K562 (cell line): ENCODE measurements at regions not wholly inside any gene's neighbourhood (a gene's known extent, or its start where the extent isn't known, plus 50 kb on each side); places are given as distances from the start of the nearest gene placed in this dataset.

Source experiments
- ARID1B ChIP-seq: fragments of 450-650 bp; IDR thresholded peaks from 2 replicates; pipeline ENCODE4 v1.6.1; 2016; ENCODE audit warnings: antibody characterized with exemption, mild to moderate bottlenecking, inconsistent platforms
- CBFA2T3 ChIP-seq: fragments of 450-650 bp; IDR thresholded peaks from 2 replicates; pipeline ENCODE4 v1.6.1; 2017
- CBX1 ChIP-seq: sonication (generic); IDR thresholded peaks from 2 replicates; pipeline ENCODE4 v1.6.1; 2016; ENCODE audit warnings: antibody characterized with exemption, low read depth, mild to moderate bottlenecking
- CBX2 ChIP-seq: fragments of 200-600 bp; sonication (generic); IDR thresholded peaks from one replicate; pipeline ENCODE4 v1.6.1; 2012; ENCODE audit warnings: mild to moderate bottlenecking, low read length, inconsistent platforms; ENCODE audit not compliant: insufficient read depth, poor library complexity, severe bottlenecking
- CTBP1 ChIP-seq: fragments of 450-650 bp; IDR thresholded peaks from 2 replicates; pipeline ENCODE4 v1.6.1; 2016; ENCODE audit warnings: borderline replicate concordance
- GTF2F1 ChIP-seq: IDR thresholded peaks from 2 replicates; pipeline ENCODE4 v1.6.1; 2011; ENCODE audit warnings: low read depth, low read length, improper control_type of control experiment
- HMGN3 ChIP-seq: IDR thresholded peaks from 2 replicates; pipeline ENCODE4 v1.6.1; 2011; ENCODE audit warnings: borderline replicate concordance, low read depth, mild to moderate bottlenecking, mixed read lengths, low read length; ENCODE audit not compliant: insufficient read length; ENCODE audit errors: extremely low read depth
- MAFF ChIP-seq: IDR thresholded peaks from 2 replicates; pipeline ENCODE4 v1.6.1; 2012; ENCODE audit warnings: low read length, improper control_type of control experiment
- MCM3 ChIP-seq: fragments of 450-650 bp; IDR thresholded peaks from 2 replicates; pipeline ENCODE4 v1.6.1; 2016
- POU5F1 ChIP-seq: fragments of 150-350 bp; IDR thresholded peaks from 2 replicates; pipeline ENCODE4 v1.6.1; 2014; ENCODE audit warnings: borderline replicate concordance, low read length, low read depth, mild to moderate bottlenecking; ENCODE audit not compliant: partially characterized antibody
- THRAP3 ChIP-seq: fragments of 450-650 bp; IDR thresholded peaks from 2 replicates; pipeline ENCODE4 v1.6.1; 2016; ENCODE audit warnings: mild to moderate bottlenecking, inconsistent platforms, borderline replicate concordance
- ZBTB11 ChIP-seq, 3 experiments: fragments of 200-800 bp in 1 of 3; fragments of 250-450 bp in 1 of 3; fragments of 450-650 bp in 1 of 3; sonication (Bioruptor Pico) in 1 of 3; sonication (Bioruptor generic) in 1 of 3; formaldehyde crosslinking in 1 of 3; IDR thresholded peaks; 2 replicates each; pipeline versions ENCODE4 v1.6.1 to v1.8.0; 2016 to 2022; ENCODE audit warnings: mild to moderate bottlenecking in 2 of 3, missing genetic modification characterization in 2 of 3, missing compliant biosample characterization in 1 of 3, moderate library complexity in 1 of 3
- ZNF609 ChIP-seq: sonication (generic); formaldehyde crosslinking; IDR thresholded peaks from 2 replicates; pipeline ENCODE4 v1.8.1; 2023; ENCODE audit warnings: missing genetic modification reagents, mild to moderate bottlenecking, borderline replicate concordance
- TF ChIP-seq, protein P1 (sequence below), 2 experiments: fragments of 450-650 bp; IDR thresholded peaks; 2 replicates each; pipeline ENCODE4 v1.6.1; 2018; ENCODE audit warnings: mild to moderate bottlenecking in 2 of 2, low read depth in 1 of 2; ENCODE audit not compliant: partially characterized antibody in 2 of 2
- TF ChIP-seq, protein P2 (sequence below): fragments of 200-800 bp; sonication (Bioruptor generic); IDR thresholded peaks from 2 replicates; pipeline ENCODE4 v1.6.1; 2017; ENCODE audit warnings: missing genetic modification characterization, missing compliant biosample characterization

GRCh38 chr21:29238967-29239290, 59.8 kb upstream of the BACH1 start (continued):
- TF ChIP-seq, protein P1, sequence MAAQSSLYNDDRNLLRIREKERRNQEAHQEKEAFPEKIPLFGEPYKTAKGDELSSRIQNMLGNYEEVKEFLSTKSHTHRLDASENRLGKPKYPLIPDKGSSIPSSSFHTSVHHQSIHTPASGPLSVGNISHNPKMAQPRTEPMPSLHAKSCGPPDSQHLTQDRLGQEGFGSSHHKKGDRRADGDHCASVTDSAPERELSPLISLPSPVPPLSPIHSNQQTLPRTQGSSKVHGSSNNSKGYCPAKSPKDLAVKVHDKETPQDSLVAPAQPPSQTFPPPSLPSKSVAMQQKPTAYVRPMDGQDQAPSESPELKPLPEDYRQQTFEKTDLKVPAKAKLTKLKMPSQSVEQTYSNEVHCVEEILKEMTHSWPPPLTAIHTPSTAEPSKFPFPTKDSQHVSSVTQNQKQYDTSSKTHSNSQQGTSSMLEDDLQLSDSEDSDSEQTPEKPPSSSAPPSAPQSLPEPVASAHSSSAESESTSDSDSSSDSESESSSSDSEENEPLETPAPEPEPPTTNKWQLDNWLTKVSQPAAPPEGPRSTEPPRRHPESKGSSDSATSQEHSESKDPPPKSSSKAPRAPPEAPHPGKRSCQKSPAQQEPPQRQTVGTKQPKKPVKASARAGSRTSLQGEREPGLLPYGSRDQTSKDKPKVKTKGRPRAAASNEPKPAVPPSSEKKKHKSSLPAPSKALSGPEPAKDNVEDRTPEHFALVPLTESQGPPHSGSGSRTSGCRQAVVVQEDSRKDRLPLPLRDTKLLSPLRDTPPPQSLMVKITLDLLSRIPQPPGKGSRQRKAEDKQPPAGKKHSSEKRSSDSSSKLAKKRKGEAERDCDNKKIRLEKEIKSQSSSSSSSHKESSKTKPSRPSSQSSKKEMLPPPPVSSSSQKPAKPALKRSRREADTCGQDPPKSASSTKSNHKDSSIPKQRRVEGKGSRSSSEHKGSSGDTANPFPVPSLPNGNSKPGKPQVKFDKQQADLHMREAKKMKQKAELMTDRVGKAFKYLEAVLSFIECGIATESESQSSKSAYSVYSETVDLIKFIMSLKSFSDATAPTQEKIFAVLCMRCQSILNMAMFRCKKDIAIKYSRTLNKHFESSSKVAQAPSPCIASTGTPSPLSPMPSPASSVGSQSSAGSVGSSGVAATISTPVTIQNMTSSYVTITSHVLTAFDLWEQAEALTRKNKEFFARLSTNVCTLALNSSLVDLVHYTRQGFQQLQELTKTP (IDR thresholded peaks at IDR 0.05; ENCODE audit: low read depth in 1 of 2, partially characterized antibody in 2 of 2): no peak
- TF ChIP-seq CBFA2T3 (peak; percentile 41; the same call in 1 of the 2 replicates), HMGN3 (no peak), GTF2F1 (no peak), THRAP3 (no peak), CTBP1 (peak; percentile 83), POU5F1 (no peak), MAFF (peak; percentile 75), ZNF609 (CRISPR knock-in tag) (no peak), CBX2 (no peak), CBX1 (no peak), MCM3 (no peak), ARID1B (peak; percentile 45), ZBTB11 (CRISPR knock-in tag; IDR thresholded peaks at IDR 0.05) (no peak)
- TF ChIP-seq, protein P2, sequence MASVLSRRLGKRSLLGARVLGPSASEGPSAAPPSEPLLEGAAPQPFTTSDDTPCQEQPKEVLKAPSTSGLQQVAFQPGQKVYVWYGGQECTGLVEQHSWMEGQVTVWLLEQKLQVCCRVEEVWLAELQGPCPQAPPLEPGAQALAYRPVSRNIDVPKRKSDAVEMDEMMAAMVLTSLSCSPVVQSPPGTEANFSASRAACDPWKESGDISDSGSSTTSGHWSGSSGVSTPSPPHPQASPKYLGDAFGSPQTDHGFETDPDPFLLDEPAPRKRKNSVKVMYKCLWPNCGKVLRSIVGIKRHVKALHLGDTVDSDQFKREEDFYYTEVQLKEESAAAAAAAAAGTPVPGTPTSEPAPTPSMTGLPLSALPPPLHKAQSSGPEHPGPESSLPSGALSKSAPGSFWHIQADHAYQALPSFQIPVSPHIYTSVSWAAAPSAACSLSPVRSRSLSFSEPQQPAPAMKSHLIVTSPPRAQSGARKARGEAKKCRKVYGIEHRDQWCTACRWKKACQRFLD (CRISPR knock-in tag): no peak
